HFF-Myc (cell line): ENCODE measurements at regions not wholly inside any gene's neighbourhood (a gene's known extent, or its start where the extent isn't known, plus 50 kb on each side); places are given as distances from the start of the nearest gene placed in this dataset.

Experiments
- DNase-seq: peaks from one replicate; pipeline ENCODE4 v3.0.0-alpha.2; 2011; ENCODE audit warnings: low read depth; ENCODE audit errors: extremely low read depth
- H3K4me3 ChIP-seq: replicated peaks from 2 replicates; pipeline ENCODE4 v1.5.1; 2011; ENCODE audit warnings: low read depth, mild to moderate bottlenecking, control low read depth, low read length
- TF ChIP-seq, protein P1 (sequence below): IDR thresholded peaks from 2 replicates; pipeline ENCODE4 v1.5.1; 2012; ENCODE audit warnings: mild to moderate bottlenecking, low read depth, low read length, control low read depth; ENCODE audit errors: missing control alignments

DNA sequence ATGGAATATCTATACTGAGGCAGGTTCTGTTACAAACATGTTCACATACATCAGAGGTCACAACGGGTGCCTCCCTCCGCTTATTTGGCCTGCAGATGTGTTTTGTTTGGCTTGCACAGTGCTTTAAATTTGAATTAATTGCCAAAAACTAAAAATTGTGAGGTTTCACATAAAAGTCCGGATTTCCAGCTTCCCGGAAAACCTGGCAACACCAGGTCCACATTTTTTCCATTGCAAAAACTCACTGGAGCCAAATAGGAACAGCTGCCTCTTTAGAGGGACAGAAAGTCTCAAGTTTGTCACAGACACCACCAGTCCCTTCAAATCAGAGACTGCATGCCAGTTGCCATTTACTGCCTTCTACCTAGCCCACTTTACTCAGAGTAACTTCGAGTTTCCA is 205.9 kb upstream of the MDFIC2 start:
- H3K4me3 ChIP-seq: no peak overlapping the region
- TF ChIP-seq, protein P1, sequence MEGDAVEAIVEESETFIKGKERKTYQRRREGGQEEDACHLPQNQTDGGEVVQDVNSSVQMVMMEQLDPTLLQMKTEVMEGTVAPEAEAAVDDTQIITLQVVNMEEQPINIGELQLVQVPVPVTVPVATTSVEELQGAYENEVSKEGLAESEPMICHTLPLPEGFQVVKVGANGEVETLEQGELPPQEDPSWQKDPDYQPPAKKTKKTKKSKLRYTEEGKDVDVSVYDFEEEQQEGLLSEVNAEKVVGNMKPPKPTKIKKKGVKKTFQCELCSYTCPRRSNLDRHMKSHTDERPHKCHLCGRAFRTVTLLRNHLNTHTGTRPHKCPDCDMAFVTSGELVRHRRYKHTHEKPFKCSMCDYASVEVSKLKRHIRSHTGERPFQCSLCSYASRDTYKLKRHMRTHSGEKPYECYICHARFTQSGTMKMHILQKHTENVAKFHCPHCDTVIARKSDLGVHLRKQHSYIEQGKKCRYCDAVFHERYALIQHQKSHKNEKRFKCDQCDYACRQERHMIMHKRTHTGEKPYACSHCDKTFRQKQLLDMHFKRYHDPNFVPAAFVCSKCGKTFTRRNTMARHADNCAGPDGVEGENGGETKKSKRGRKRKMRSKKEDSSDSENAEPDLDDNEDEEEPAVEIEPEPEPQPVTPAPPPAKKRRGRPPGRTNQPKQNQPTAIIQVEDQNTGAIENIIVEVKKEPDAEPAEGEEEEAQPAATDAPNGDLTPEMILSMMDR: no peak
- DNase-seq: no peak

DNA sequence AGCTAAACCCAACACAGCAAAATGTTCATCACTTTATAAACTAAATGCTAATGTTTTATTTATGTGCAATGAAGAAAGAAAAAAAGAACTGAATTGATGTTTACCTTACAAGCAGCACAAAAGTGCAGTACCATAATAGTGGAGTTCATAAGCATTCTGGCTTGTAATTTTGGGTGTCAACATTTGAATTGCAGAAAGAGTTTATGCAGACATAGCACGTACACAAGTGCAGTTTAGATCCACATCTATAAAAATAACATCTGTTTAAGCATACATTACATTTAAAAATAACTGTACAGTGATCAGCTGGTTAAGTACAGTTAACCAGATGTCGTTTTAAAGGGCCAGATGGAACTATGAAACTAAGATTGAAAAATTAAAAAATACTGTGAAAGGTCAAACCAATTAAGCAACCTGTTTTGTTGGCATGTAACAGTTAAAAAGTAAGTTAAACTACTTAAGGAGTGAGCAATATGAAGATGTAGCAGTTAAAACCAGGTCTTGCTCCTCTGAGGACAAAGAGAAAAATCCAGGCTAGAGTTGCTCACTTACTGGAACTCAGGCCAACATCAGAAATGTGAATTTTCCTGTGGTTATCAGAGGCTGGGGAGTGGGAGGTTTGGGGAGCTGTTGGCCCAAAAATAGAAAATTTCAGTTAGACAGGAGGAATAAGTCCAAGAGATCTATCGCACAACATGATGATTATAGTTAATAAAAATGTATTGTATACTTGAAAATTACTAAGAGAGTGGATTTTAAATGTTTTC is 204.9 kb upstream of the MDFIC2 start:
- H3K4me3 ChIP-seq: no peak overlapping the region
- no peak for DNase-seq
- TF ChIP-seq, protein P1: no peak

DNA sequence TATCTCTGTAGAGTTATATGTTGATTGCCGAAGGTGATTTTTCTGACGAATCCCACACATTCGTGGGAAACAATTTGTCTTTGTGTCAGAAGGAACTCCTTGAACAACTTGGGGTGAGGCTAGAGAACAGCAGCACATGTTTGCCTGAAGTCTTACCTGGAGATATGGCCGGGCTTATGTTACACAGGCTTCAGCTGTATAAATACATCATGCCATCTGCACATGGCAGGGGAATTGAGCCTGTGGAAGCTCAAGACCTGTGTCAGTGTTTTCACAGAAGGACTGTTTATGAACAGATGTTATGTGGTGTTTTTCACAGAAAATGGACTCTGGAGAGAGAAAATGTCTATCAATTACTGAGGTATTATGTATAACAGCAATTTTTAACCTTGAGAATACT is 203.6 kb upstream of the MDFIC2 start:
- no peak overlapping the region for H3K4me3 ChIP-seq
- TF ChIP-seq, protein P1: no peak
- DNase-seq: no peak

DNA sequence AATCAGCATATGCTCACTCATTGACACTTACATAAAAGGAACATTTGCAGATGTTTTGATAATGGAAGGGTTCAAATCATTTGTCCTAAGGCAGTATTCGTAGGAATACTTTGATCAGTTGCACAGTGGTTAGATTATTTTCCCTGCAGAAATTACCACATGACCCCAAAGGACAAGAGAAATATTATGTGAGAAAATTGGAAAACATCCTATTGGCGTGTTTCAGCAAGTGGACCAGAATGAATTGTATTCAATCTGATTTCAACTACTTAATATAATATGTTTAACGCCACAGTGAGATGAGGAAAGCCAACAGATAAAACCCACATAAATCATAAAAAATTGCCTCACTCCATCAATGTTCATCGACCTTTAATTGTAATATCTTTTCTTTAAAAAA is 195.0 kb upstream of the MDFIC2 start:
- H3K4me3 ChIP-seq: no peak overlapping the region
- TF ChIP-seq, protein P1: no peak
- DNase-seq: no peak

DNA sequence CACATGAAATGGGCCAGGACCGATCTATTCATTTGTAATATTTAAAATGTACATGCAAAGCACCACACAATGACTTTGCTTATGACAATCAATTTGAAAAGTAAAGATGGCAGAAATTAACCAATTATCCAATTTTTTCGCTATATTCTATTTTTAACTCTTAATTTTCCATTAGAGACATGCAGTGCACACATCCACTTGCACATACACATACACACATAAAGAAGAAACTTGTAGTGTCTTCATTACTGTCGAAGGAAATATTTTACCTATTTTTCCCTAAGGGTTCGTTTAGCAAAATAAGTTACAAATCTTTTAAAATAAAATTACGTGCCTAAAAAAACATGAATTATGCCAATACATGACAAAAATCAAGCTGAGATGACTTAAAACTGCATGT is 194.3 kb upstream of the MDFIC2 start:
- TF ChIP-seq, protein P1: no peak
- H3K4me3 ChIP-seq: no peak overlapping the region
- no peak for DNase-seq

DNA sequence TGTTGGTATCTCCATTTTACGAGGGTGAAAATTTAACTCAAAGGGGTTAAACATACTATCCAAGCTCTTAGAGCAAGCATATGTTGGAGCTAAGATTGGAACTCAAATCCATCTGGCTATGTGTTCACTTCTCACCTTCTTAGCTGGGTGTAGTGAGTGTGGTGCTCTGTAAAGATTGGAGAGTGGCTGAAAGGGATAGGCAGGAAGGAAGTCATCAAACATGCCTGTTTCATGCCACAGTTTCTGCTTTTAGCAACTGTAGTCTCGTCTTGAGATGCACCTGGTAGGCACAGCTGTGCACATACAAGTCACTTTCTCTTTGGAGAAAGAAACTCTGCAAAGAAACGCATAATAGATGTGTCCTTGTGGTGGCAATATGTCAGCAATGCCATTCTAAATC is 189.1 kb upstream of the MDFIC2 start:
- no peak overlapping the region for H3K4me3 ChIP-seq
- TF ChIP-seq, protein P1: no peak
- no peak for DNase-seq

DNA sequence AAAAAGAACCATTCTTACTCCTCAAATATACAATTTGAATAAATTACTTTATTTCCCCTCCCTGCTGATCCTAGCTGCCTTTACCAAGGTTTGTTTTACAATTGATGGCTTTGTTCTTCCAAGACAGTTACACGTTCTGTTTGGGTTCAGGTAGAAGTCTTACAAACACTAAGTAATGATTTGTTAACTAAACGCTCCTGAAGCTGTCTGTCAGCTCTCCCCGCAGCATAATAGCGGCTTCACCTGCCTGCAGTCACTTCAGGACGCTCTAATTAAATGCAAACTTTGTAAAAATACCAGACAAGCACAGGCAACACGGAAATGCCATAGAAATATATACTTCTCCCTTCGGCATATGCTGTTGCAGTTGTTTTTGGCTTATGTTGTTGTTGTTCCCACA is 176.4 kb upstream of the MDFIC2 start:
- DNase-seq: no peak
- TF ChIP-seq, protein P1: no peak
- no peak overlapping the region for H3K4me3 ChIP-seq
